NCI-H1417 treated with DMSO at 0.1 percent for 48 hours (cell line): ENCODE measurements at regions not wholly inside any gene's neighbourhood (a gene's known extent, or its start where the extent isn't known, plus 50 kb on each side); places are given as distances from the start of the nearest gene placed in this dataset.

ENCODE experiments used
- DNase-seq: peaks from one replicate; lab custom pipeline; 2025; lab: John Stamatoyannopoulos, UW

DNA sequence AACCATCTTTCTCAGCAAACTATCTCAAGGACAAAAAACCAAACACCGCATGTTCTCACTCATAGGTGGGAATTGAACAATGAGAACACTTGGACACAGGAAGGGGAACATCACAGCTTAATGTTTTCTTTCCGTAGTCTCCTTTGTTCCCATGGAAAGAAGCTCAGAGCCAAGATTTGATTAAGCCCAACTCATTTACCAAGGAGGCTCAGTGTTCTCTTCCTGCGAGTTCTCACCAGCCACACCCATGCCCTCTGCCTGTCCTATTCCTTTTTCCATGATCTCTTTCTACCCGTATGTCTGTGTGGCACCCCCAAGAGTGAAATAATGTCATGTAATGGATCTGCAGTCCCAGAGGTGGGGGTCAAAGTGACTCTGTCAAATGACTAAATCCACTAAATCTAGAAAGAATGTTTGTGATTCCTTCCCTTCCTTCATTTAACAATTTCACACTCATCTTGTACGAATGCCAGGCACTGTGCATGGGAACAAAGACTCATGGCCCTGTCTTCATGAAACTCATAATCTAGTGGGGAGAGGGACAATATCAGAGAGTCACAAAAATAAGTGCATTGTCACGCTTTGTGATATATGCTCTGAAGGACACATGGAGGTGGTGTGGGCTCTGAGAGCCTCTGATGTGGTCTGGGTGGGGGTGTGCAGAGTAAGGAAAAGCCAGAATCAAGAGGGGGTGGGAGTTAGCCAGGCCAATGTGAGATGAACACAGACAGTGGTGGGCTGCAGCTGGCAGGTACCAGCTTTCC, 292.1 kb downstream of the CDC5L start:
- no peak for DNase-seq

GRCh38 chr6:44680202-44680720, 292.8 kb downstream of the CDC5L start:
- DNase-seq: no peak

- DNase-seq: no peak
Observed at GRCh38 chr6:44681761-44682160, 294.3 kb downstream of the CDC5L start.

DNA sequence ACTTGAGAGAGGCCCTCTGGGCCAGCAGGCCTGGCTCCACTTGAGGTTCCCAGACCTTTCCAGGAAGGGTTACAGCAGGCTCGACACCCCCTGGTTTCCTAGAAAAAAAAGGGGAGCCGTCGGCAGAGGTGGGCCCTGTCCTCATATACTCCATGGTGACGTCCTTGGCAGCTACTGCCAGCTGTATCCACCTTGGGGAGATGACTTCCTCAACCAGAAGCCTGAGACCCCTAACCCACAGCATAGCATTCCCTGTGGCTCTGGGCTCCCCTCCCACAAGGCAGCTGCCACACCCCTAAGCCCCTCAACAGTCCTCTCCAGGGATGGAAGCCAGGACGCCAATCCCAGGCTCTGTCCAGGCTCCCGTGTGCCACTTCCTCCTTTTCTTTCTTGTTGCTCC, 294.8 kb downstream of the CDC5L start:
- no peak for DNase-seq

- DNase-seq: no peak
Observed at GRCh38 chr6:44682987-44683779, 295.7 kb downstream of the CDC5L start.

DNA sequence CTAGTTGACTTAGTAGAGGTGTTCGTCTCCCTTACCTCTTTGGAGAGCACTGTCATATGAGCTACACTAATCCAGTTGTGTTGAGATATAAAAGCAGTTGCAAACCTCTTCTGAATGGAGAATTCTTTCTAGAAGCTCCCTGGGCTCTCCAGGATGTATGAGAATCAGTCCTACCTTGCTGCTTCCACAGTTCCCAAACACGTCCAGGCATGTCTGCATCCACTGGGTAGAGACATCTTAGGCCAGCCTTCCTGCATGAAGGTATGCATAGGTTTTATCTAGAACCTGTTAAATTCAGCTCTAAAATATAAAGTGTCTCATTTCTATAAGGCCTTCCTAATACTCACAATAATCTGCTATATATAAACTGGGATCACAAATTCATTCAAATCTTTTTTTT, 297.7 kb downstream of the CDC5L start:
- no peak for DNase-seq

DNA sequence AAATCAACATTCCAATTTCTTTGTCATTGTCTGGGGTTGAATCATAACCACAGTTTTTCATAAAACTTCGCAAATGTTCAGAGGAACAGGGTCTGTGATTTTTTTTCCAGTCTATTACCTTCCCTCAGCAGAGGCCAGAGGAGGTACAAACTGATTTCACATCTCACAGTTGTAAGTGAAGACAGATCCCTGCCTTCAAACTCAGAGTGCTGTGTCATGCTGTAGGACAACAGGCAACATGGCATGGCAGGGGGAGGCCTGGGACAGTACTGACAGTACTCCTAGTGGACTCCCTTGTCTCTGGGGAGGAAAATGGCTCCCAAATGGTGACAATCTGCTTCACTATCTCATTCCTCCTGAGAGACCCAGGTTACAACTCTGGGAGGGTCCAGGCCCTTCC, 308.6 kb downstream of the CDC5L start:
- DNase-seq: no peak

DNA sequence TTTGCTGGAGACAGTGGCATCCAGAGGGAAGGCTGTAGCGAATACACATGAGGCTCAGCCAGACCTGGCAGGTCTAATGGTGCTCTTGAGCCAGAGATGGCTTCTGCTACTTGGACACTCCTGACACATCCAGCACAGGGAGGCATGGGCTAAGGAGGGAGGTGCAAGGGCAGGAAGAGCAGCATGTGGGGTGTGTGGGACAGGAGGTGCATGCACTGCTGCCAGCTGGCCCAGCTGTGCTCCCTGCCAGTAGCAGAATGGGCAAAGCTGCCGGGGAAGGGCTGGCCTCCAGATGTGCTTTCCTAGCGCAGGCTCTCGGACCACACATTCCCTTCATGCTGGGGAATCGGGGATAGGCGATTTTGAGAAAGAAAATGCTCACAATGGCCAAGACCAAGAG, 309.2 kb downstream of the CDC5L start:
- no peak for DNase-seq

DNA sequence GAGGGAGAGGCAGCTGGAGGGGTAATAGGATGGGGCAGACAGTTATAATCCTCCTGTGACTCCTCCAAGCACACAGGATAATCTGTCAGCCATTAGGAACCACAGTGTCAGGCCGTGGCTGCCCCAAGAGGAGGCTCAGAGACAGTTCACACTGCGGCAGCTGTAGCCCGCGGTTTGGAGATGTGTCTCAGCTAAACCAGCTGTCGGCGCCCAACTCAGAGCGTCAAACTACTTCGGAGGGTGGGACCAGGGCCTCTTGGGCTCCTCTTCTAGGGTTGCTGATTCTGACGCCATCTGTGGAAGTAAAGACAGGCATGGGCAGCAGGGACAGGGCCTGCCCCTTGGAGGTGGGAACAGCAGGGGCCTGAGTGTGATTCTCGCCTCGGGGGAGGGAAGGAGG, 309.8 kb downstream of the CDC5L start:
- no peak for DNase-seq

- DNase-seq: no peak
Observed at GRCh38 chr6:44698602-44699001, 311.1 kb downstream of the CDC5L start.

DNA sequence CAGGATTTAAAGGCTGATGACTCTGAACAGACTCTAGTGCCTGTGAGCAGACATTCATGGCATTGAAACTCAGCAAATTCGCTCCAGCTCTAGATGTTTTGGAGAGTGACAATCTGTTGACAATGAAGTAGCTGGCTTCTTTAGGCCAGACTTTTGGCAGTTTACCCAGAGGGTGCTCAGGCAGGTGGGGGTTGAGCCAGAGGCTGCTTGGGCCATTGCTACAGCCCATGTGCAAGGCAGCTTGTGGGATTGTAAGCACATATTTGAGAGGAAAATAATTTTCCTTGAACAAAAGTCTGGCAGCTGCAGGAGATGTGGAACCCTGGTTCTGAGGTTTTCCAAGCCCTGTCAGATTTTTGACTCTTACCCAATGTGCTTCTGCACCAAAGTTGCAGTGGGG, 311.6 kb downstream of the CDC5L start:
- DNase-seq: no peak

DNA sequence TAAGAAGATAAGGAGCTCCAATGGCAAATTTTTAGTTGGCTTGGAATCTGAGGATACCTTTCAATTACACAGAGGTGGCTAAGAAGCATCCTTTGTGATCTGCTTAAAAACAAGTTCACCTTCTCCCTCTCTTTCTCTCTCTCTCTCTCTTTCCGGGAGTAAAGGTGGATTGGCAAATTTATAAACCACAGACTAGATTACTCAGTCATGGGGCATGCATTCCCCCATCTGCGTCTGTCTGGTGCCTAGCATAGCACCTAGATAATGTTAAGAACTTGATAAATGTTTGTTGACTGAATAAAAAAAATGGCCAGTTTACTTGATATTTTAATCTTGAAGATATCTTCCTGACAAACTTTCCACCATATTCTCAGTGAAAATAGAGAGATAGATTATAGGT, 312.3 kb downstream of the CDC5L start:
- no peak for DNase-seq

DNA sequence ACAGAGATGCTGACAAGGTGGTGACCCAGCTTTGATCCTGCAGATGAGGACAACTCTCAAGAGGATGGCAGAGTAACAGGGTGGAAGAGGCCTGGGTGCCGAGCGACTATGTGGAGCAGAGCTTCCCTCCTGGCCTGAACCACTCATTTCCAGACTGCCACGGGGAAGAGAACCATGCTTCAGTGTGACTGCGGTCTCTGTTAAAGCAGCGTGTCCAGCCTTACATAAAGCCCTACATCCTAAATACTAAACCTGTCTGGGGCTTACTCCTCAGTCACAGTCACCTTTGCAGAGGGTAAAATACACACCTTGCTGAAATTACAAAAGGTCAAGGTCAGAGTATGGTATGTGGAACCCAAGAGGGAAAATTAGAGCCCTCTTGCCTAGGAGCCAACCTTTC, 312.9 kb downstream of the CDC5L start:
- DNase-seq: no peak

DNA sequence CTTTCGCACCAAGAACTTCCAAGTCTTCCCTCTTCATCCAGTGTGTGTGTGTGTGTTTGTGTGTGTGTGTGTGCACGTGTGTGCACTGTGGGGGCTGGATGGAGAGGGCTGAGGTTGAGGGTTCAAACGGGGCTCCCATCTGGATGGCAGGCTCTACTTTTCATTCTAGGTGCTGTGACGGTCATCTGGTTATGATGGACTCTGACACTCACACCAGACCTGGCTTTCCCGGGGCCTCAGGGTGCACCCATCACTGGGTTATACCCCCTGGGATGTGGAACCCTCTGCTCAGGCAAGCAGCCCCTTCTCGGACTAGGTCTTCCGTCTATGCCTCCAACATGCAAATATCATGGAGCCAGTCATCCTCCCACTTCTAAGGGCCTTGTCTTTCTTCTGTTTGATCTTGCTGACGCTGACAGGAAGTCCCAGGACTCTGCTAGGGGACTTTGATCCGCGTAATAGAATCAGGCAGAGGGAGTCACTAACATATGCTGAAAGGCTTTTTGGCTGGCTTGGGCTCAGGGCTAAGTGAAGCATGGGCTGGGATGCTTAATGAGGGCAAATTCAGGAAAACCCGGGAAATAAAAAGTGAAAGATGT, 313.6 kb downstream of the CDC5L start:
- no peak for DNase-seq

- DNase-seq: no peak
Observed at GRCh38 chr6:44701637-44702101, 314.2 kb downstream of the CDC5L start.

- no peak for DNase-seq
Observed at GRCh38 chr6:44702292-44702691, 314.8 kb downstream of the CDC5L start.

- DNase-seq: no peak
Observed at GRCh38 chr6:44704240-44705150, 317.0 kb downstream of the CDC5L start.

GRCh38 chr6:44705596-44705995, 318.1 kb downstream of the CDC5L start:
- DNase-seq: no peak

GRCh38 chr6:44706011-44706410, 318.5 kb downstream of the CDC5L start:
- no peak for DNase-seq

DNA sequence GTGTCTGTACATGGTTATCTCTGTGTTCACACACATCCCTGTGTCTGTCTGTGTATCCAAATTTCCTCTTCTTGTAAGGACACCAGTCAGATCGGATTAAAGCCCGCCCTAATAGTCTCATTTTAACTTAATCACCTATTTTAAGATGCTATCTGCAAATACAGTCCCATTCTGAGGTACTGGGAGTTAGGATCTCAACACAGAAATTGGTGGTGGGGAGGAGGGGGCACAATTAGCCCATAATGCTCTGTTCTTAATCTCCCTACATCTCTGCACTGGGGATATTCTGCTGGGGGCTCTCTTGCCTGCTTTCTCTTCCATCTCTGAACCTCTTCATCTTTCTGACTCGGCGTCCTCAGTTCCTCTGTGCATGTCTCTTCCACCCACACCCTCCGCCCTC, 320.7 kb downstream of the CDC5L start:
- DNase-seq: no peak

DNA sequence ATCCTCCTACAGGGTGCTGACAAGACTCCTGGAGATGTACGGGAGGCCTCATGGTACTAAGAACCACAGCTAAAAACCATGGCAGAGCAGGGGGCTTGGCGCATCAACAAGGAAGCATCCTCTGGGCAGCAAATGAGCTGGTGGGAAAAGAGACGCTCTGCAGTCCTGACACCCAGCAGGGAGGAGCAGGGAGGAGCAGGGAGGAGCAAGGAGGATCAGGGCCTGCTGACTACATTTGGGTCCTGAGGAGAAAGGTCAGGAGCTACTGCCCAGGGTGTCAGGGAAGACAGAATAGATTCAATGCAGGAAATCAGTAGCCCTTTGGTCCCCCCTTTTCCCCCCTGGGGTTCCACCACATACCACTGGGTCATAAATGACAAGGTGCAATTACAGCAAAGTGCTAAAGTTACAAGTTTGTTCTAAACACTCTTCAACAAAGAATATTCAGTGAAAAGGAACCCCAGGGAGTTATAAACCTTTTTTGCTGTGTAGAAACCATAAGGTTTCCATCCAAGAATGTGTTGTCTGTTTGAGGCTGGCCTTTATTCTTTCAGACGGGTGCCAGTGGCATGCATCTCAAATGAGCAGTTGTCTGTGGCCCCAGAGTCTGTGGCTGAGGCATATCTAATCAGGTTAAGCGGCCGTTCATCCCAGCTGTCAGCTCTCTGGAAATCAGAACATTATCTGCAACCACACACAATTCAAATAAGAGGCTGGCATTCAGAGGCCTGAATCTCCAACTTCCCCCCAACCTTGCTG, 325.0 kb downstream of the CDC5L start:
- DNase-seq: no peak
